ENCODE measurements at regions not wholly inside any gene's neighbourhood (a gene's known extent, or its start where the extent isn't known, plus 50 kb on each side); places are given as distances from the start of the nearest gene placed in this dataset.

DNA sequence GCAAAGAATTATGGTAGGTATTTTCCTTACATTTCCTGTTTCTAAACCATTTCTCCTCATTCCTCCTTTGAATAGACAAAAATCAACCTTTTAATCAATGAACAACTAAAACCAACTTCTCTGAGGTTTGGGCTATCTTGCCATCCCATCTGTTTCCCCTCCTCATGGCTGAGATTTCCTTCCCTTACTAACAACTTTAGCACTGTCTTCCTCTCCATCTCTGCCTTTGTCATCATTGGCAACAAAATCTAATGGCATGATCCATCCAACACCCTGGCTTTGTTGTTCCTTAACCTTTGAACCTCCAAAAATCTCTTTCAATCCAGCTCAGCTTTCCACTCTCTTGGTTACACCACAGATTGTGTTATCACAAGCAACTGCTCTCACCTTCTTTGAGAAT is 95.3 kb upstream of the FAM136A start:
- intact Hi-C loops (cut with micrococcal nuclease), result no loop called here
- Histone ChIP-seq H3K9me3 (ENCODE audit: low read length) (no peaks in the 10 kb centered on the region), H4K20me1 (ENCODE audit: low read length) (no peaks in the 10 kb centered on the region), H3K9me2 (replicated peaks; ENCODE audit: low read length) (no peaks in the 10 kb centered on the region), H3K36me3 (ENCODE audit: low read depth, low read length) (no peaks in the 10 kb centered on the region), H3F3A (ENCODE audit: low read length, unreplicated experiment) (no peaks in the 10 kb centered on the region), H3K79me2 (ENCODE audit: low read length) (no peaks in the 10 kb centered on the region), H3K9ac (ENCODE audit: low read length) (no peak overlapping the region), H3K4me1 (ENCODE audit: insufficient read depth, low read length) (peaks cover 6% of the 10 kb centered on the region; the same call in 1 of the 2 replicates), H3K4me3 (ENCODE audit: low read length) (no peak overlapping the region), H3K27ac (ENCODE audit: low read length) (no peak overlapping the region), H3K27me3 (ENCODE audit: low read length) (no peaks in the 10 kb centered on the region), H2AFZ (ENCODE audit: low read length) (no peak overlapping the region), H3K4me2 (ENCODE audit: low read length) (no peak overlapping the region)
- no TSS peak for BruUV-seq (replicated peaks)
- ChIA-PET CTCF (no interaction called here), POLR2A (ENCODE audit: unreplicated experiment) (no interaction called here)
- TF ChIP-seq EZH2 (IDR thresholded peaks at IDR 0.05; ENCODE audit: low read length, unreplicated experiment) (no peak), EZH2phosphoT487 (IDR thresholded peaks at IDR 0.05; ENCODE audit: borderline replicate concordance, low read length) (no peak)
- TF ChIP-seq, protein P1, sequence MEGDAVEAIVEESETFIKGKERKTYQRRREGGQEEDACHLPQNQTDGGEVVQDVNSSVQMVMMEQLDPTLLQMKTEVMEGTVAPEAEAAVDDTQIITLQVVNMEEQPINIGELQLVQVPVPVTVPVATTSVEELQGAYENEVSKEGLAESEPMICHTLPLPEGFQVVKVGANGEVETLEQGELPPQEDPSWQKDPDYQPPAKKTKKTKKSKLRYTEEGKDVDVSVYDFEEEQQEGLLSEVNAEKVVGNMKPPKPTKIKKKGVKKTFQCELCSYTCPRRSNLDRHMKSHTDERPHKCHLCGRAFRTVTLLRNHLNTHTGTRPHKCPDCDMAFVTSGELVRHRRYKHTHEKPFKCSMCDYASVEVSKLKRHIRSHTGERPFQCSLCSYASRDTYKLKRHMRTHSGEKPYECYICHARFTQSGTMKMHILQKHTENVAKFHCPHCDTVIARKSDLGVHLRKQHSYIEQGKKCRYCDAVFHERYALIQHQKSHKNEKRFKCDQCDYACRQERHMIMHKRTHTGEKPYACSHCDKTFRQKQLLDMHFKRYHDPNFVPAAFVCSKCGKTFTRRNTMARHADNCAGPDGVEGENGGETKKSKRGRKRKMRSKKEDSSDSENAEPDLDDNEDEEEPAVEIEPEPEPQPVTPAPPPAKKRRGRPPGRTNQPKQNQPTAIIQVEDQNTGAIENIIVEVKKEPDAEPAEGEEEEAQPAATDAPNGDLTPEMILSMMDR (conservative IDR thresholded peaks at IDR 0.05; ENCODE audit: low read depth, low read length), result no peak
- DNase-seq, result no peak
- no peak for ATAC-seq

DNA sequence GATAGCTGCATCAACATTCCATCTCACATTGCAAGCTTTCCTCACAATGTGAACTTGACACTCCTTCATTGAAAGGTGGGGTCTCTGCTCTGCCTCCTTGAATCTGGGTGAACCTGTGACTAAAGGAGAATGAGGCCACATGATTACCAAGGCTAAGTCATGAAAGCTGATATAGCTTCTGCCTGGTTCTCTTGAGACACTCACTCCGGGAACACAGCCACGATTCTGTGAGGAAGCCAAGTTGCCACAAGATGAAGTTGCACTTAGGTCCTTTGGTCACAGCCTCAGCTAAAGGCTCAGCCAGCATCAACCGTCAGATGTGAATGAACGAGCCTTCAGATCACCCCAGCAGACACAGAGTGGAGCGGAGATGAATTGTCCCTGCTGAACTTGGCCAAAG is 94.7 kb upstream of the FAM136A start:
- intact Hi-C loops (cut with micrococcal nuclease), result no loop called here
- no peaks in the 10 kb centered on the region for H4K20me1 ChIP-seq (ENCODE audit: low read length)
- ChIA-PET POLR2A (ENCODE audit: unreplicated experiment) (no interaction called here), CTCF (no interaction called here)
- H3K9ac ChIP-seq (ENCODE audit: low read length), result no peak overlapping the region
- H3K27ac ChIP-seq (ENCODE audit: low read length), result no peak overlapping the region
- no peak overlapping the region for H3K4me3 ChIP-seq (ENCODE audit: low read length)
- no peaks in the 10 kb centered on the region for H3K9me3 ChIP-seq (ENCODE audit: low read length)
- no peak for DNase-seq
- peaks cover 6% of the 10 kb centered on the region; the same call in 1 of the 2 replicates for H3K4me1 ChIP-seq (ENCODE audit: insufficient read depth, low read length)
- H2AFZ ChIP-seq (ENCODE audit: low read length), result no peak overlapping the region
- H3K36me3 ChIP-seq (ENCODE audit: low read depth, low read length), result no peaks in the 10 kb centered on the region
- no TSS peak for BruUV-seq (replicated peaks)
- no peaks in the 10 kb centered on the region for H3K27me3 ChIP-seq (ENCODE audit: low read length)
- TF ChIP-seq, protein P1 (conservative IDR thresholded peaks at IDR 0.05; ENCODE audit: low read depth, low read length), result no peak
- TF ChIP-seq EZH2phosphoT487 (IDR thresholded peaks at IDR 0.05; ENCODE audit: borderline replicate concordance, low read length) (no peak), EZH2 (IDR thresholded peaks at IDR 0.05; ENCODE audit: low read length, unreplicated experiment) (no peak)
- ATAC-seq, result no peak
- H3K9me2 ChIP-seq (replicated peaks; ENCODE audit: low read length), result no peaks in the 10 kb centered on the region
- no peaks in the 10 kb centered on the region for H3K79me2 ChIP-seq (ENCODE audit: low read length)
- H3F3A ChIP-seq (ENCODE audit: low read length, unreplicated experiment), result no peaks in the 10 kb centered on the region
- no peak overlapping the region for H3K4me2 ChIP-seq (ENCODE audit: low read length)

DNA sequence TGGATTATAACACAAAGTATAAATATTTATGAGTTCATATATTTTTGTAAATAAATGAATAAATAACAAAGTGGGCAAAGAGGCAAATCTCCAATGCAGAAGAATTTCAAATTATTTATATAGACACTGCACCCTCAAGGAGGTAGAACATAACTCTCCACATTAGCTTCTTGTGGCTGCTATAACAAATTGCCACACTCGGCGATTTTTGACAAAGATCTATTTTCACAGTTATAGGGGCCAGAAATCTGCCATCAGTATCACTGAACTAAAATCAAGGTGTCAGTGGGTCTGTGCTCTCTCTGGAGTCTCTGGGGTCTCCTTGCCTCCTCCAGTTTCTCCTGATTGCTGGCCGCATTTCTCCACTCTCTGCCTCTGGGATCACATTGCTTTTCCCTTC is 92.0 kb upstream of the FAM136A start:
- CTCF ChIA-PET, result no interaction called here
- intact Hi-C loops (cut with micrococcal nuclease), result no loop called here
- Histone ChIP-seq H3K27ac (ENCODE audit: low read length) (no peak overlapping the region), H3K9me2 (replicated peaks; ENCODE audit: low read length) (no peaks in the 10 kb centered on the region), H2AFZ (ENCODE audit: low read length) (no peak overlapping the region), H3K4me2 (ENCODE audit: low read length) (no peak overlapping the region), H3K9ac (ENCODE audit: low read length) (no peak overlapping the region), H3K36me3 (ENCODE audit: low read depth, low read length) (no peaks in the 10 kb centered on the region), H3K79me2 (ENCODE audit: low read length) (no peaks in the 10 kb centered on the region), H3K4me3 (ENCODE audit: low read length) (no peak overlapping the region), H3F3A (ENCODE audit: low read length, unreplicated experiment) (no peaks in the 10 kb centered on the region), H3K27me3 (ENCODE audit: low read length) (no peaks in the 10 kb centered on the region), H4K20me1 (ENCODE audit: low read length) (no peaks in the 10 kb centered on the region), H3K9me3 (ENCODE audit: low read length) (no peaks in the 10 kb centered on the region), H3K4me1 (ENCODE audit: insufficient read depth, low read length) (peaks cover 9% of the 10 kb centered on the region)
- BruUV-seq (replicated peaks), result no TSS peak
- DNase-seq, result no peak
- POLR2A ChIA-PET (ENCODE audit: unreplicated experiment), result no interaction called here
- no peak for ATAC-seq
- TF ChIP-seq EZH2phosphoT487 (IDR thresholded peaks at IDR 0.05; ENCODE audit: borderline replicate concordance, low read length) (no peak), EZH2 (IDR thresholded peaks at IDR 0.05; ENCODE audit: low read length, unreplicated experiment) (no peak)
- TF ChIP-seq, protein P1 (conservative IDR thresholded peaks at IDR 0.05; ENCODE audit: low read depth, low read length), result no peak

All from PC-3 (cell line).